H54 (cell line): ENCODE measurements at regions not wholly inside any gene's neighbourhood (a gene's known extent, or its start where the extent isn't known, plus 50 kb on each side); places are given as distances from the start of the nearest gene placed in this dataset.
A peak's percentile ranks its signal among the peaks of the same experiment; 100 is the strongest.
"Not testable (repeated sequence)": the region's sequence is repeated elsewhere in the genome, so short reads cannot be mapped to it uniquely, and the experiment has no call there.

Source experiments
- DNase-seq: peaks from one replicate; pipeline ENCODE4 v3.0.0; 2011; ENCODE audit warnings: low spot score, mixed read lengths; ENCODE audit not compliant: insufficient read length
- FAIRE-seq: peaks from 3 replicates; lab custom pipeline; 2011; peaks lifted over from hg19 to GRCh38; lab: Jason Lieb, UNC
- POLR2A ChIP-seq: IDR thresholded peaks from 2 replicates; pipeline ENCODE4 v1.6.1; 2011; ENCODE audit warnings: low read depth, mild to moderate bottlenecking, low read length

DNA sequence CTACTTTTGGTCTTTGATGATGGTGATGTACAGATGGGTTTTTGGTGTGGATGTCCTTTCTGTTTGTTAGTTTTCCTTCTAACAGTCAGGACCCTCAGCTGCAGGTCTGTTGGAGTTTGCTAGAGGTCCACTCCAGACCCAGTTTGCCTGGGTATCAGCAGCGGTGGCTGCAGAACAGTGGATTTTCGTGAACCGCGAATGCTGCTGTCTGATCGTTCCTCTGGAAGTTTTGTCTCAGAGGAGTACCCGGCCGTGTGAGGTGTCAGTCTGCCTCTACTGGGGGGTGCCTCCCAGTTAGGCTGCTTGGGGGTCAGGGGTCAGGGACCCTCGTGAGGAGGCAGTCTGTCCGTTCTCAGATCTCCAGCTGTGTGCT is 56.6 kb upstream of the TNFAIP8 start:
- not testable (repeated sequence) for DNase-seq, FAIRE-seq

DNA sequence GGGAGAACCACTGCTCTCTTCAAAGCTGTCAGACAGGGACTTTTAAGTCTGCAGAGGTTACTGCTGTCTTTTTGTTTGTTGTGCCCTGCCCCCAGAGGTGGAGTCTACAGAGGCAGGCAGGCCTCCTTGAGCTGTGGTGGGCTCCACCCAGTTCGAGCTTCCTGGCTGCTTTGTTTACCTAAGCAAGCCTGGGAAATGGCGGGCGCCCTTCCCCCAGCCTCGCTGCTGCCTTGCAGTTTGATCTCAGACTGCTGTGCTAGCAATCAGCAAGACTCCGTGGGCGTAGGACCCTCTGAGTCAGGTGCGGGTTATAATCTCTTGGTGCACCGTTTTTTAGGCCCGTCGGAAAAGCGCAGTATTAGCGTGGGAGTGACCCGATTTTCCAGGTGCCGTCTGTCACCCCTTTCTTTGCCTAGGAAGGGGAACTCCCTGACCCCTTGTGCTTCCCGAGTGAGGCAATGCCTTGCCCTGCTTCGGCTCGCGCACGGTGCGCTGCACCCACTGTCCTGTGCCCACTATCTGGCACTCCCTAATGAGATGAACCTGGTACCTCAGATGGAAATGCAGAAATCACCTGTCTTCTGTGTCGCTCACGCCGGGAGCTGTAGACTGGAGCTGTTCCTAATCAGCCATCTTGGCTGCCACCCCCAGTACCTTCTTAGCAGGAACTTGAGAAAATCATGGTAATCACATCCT is 56.1 kb upstream of the TNFAIP8 start:
- not testable (repeated sequence) for FAIRE-seq, DNase-seq

DNA sequence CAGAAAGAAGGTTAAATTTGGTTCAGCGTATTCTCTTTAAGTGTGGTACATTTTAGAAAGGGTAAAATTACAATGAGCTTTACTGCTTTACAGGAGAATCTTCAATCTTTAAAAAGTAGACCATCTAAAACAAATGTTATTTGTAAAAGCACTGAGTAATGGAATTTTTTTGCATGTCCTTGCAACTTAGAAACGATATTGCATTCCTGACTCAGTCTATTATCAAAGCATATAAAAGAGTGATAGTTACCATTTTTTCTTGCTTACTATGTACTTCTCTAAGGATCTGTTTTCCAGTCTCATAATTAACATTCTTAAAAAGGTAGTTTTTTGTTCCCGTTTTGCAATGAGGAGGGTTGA is 55.5 kb upstream of the TNFAIP8 start:
- DNase-seq (no peak), FAIRE-seq (no peak)
- no peak for TF ChIP-seq POLR2A

- DNase-seq (no peak), FAIRE-seq (no peak)
- no peak for TF ChIP-seq POLR2A
Measured at GRCh38 chr5:119301210-119301609, 54.6 kb upstream of the TNFAIP8 start.

DNA sequence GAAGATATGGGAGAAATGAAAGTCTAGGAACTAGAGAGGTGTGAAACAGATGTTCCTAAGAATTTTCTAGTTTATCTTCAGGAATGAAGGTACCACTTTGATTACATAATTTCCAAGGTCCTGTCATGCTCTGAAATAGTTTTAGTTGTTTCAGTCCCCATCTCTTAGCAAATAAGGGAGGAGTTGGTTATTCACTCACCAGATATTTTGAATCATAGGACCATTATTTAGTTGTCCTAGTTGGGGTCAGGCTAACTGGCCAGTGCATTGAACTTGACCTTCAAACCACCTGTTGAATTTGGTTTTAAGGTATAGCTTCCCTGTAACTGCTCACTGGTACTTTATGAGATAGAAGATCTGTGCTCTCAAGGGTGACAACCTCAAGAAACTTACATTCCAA is 53.9 kb upstream of the TNFAIP8 start:
- DNase-seq: no peak
- FAIRE-seq: no peak
- no peak for TF ChIP-seq POLR2A

GRCh38 chr5:119302449-119302848 is 53.4 kb upstream of the TNFAIP8 start:
- FAIRE-seq (no peak), DNase-seq (no peak)

DNA sequence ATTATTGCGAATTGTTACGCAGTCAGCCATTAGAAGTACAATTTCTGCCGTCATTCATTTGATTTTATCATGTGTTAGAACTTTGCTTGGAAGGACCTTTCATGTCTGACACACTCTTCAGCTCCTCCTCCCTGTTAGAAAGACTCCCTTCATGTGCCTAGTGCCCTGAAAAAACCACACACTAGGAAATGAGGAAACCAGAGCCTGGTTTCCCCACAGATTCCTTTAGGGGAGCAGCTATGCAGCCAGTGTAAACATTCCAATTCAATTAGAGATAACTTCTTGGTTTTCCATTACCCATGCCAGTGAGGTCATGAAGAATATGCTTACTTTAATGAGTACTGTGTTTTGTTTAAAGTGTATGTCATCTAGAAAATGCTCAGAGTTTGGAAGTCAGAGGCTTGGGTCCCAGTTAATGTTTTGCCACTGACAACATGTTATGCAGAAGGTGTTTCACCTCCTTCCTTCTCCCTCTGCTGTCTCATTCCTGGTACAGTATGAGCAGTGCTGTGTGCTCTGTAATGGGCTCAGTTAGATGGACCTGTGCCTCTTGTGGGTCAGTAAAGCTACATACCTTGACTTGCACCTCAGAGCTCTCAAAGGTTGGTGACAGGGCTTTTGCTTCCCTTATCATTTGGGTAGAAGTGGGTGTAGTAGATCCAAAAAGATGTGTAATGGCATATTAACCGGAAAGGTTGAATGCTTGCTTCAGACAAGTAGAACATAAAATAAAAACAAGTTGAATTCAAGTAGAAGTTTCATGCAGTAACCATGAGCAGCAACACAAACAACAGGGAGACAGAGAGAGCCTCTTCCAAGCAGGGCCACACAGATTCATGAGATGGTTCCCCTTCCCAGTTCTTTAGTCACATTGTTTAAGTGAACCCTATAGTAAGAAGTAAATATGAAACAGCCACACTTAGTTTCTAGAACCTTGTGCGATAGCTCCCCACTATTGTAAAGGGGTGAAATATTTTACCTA is 52.6 kb upstream of the TNFAIP8 start:
- peak; percentile 97 for FAIRE-seq
- TF ChIP-seq POLR2A: no peak
- DNase-seq: peak; percentile 49

More at GRCh38 chr5:119302449-119302848, 53.4 kb upstream of the TNFAIP8 start:
- no peak for TF ChIP-seq POLR2A

DNA sequence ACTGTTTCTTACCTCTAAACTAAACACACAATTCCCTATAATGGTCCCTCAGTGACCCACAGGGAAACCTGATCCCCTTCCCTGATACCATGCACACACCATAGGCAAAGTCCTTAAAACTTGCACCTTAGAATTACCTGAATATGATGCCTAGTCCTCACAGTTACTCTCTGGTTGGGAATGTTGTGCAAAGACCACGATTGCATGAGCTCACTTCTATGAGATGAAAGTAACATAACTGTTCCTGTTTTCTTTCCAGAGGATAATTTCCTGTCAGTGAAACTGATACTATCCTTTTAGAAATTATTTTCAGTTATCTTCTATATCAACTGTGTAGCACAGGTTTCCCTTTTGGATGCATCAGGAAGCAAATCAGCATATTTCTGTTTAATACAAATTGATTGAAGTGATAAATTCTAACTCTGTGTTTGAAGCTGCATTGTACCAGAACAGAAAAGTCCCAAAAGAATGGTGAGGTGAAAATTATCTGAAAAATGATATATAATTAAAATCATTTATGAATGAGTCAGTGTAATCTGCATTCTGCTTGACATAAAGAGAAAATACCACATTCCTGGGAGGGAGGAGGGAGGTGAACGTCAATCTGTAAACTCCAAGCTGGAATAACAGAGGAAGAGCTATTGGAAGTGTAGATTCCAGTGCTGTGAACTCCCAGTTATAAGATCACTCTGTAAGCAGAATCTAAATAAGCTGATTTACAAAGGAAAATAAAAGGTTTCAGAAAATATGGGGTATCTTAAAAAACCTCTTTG is 51.2 kb upstream of the TNFAIP8 start:
- DNase-seq (no peak), FAIRE-seq (peak; percentile 65)
- no peak for TF ChIP-seq POLR2A
